GM23248 (cell line): ENCODE measurements at regions not wholly inside any gene's neighbourhood (a gene's known extent, or its start where the extent isn't known, plus 50 kb on each side); places are given as distances from the start of the nearest gene placed in this dataset.

Source experiments
- EZH2 ChIP-seq: fragments of 200-600 bp; sonication (generic); IDR thresholded peaks from 2 replicates; pipeline ENCODE4 v1.6.1; 2018; ENCODE audit warnings: antibody characterized with exemption, mild to moderate bottlenecking; ENCODE audit not compliant: insufficient read depth, poor library complexity, severe bottlenecking
- EZH2phosphoT487 ChIP-seq: fragments of 200-600 bp; sonication (generic); IDR thresholded peaks from 2 replicates; pipeline ENCODE4 v1.6.1; 2018; ENCODE audit warnings: antibody characterized with exemption, moderate library complexity, mild to moderate bottlenecking, low read depth; ENCODE audit not compliant: insufficient read depth

DNA sequence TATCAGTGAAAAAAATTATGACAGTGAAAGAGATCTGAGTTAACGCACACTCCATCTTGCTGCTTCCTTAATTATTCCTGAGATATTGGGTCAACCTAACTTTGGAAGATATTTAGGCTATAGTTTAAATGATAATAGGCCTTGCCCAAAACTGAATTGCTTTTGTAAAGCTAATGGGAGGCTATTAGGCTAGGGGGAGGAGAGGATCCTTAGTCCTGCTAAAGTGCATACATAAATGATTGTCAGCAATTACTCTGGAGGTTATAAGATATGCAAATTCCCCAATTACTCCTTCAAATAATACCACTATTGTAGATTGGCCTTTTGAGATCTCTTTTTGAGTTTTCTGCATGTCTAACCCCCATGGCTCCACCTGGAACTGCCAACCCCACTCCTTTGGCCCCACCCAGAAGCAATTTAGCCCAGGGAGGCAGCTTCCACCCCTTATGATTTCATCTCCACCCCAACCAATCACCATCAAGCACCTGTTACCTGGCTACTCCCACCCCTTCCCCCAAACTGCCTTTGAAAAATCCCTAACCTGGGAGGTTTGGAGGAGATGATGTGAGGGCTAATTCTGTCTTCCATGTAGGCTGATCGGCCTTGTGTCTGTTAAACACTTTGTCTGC is 509.3 kb upstream of the TGFBR2 start:
- TF ChIP-seq EZH2phosphoT487 (no peak), EZH2 (no peak)
